PC-9 (cell line): ENCODE measurements at regions not wholly inside any gene's neighbourhood (a gene's known extent, or its start where the extent isn't known, plus 50 kb on each side); places are given as distances from the start of the nearest gene placed in this dataset.

ENCODE experiments used
- BruUV-seq: library from RNA; stranded (reverse); fragments of 400-500 nt; replicated peaks from 2 replicates; lab custom pipeline; 2021; lab: Mats Ljungman, UMichigan
- CTCF ChIA-PET: fragments of 300-600 bp; sonication (Branson Sonifier 250); formaldehyde crosslinking; loops from one replicate; lab custom pipeline; 2022; ENCODE audit warnings: antibody characterized with exemption; lab: Charles Lee
- POLR2A ChIA-PET: fragments of 300-600 bp; sonication (Branson Sonifier 250); formaldehyde crosslinking; loops from one replicate; lab custom pipeline; 2022; ENCODE audit warnings: antibody characterized with exemption; ENCODE audit not compliant: unreplicated experiment; lab: Charles Lee
- DNase-seq, 2 experiments: peaks; one replicate each; pipeline versions ENCODE4 v3.0.0 to v3.0.0-alpha.2; 2015 to 2022; ENCODE audit warnings: mixed read lengths in 1 of 2
- H2AFZ ChIP-seq: fragments of 200-600 bp; sonication (generic); 2 replicates; pipeline ENCODE4 v1.8.1; 2017; ENCODE audit warnings: antibody characterized with exemption
- H3F3A ChIP-seq: fragments of 200-600 bp; sonication (generic); 2 replicates; pipeline ENCODE4 v1.8.1; 2017; ENCODE audit warnings: antibody characterized with exemption, mild to moderate bottlenecking, low read depth; ENCODE audit not compliant: insufficient read depth
- H3K27ac ChIP-seq: fragments of 200-600 bp; sonication (generic); 2 replicates; pipeline ENCODE4 v1.6.1; 2016; ENCODE audit warnings: mixed run types
- H3K27me3 ChIP-seq: fragments of 200-600 bp; sonication (generic); 2 replicates; pipeline ENCODE4 v1.6.1; 2016; ENCODE audit warnings: low read depth, mixed run types; ENCODE audit not compliant: insufficient read depth
- H3K36me3 ChIP-seq: fragments of 200-600 bp; sonication (generic); 2 replicates; pipeline ENCODE4 v1.6.1; 2016; ENCODE audit warnings: low read depth, mixed run types
- H3K4me1 ChIP-seq: fragments of 200-600 bp; sonication (generic); replicated peaks from 2 replicates; pipeline ENCODE4 v1.6.1; 2016; ENCODE audit warnings: mixed run types; ENCODE audit not compliant: insufficient read depth
- H3K4me2 ChIP-seq: fragments of 200-600 bp; sonication (generic); 2 replicates; pipeline ENCODE4 v1.6.1; 2017; ENCODE audit warnings: mixed run types
- H3K4me3 ChIP-seq: fragments of 200-600 bp; sonication (generic); 2 replicates; pipeline ENCODE4 v1.6.1; 2016; ENCODE audit warnings: mixed run types
- H3K79me2 ChIP-seq: fragments of 200-600 bp; sonication (generic); 2 replicates; pipeline ENCODE4 v1.6.1; 2017; ENCODE audit warnings: low read depth, mixed run types
- H3K9me2 ChIP-seq: fragments of 200-600 bp; sonication (generic); 2 replicates; pipeline ENCODE4 v1.8.1; 2017; ENCODE audit warnings: mild to moderate bottlenecking; ENCODE audit not compliant: insufficient read depth
- H3K9me3 ChIP-seq: fragments of 200-600 bp; sonication (generic); 2 replicates; pipeline ENCODE4 v1.8.1; 2016; ENCODE audit warnings: low read depth; ENCODE audit not compliant: insufficient read depth
- H4K20me1 ChIP-seq: fragments of 200-600 bp; sonication (generic); 2 replicates; pipeline ENCODE4 v1.8.1; 2017; ENCODE audit not compliant: insufficient read depth
- EZH2 ChIP-seq: fragments of 200-600 bp; sonication (generic); IDR thresholded peaks from 2 replicates; pipeline ENCODE4 v1.8.0; 2017; ENCODE audit warnings: antibody characterized with exemption, low read depth
- intact Hi-C: fragments of 100-400 bp; cut with micrococcal nuclease; formaldehyde crosslinking; loops from one replicate; pipeline ENCODE4 v1.10.0; 2022; ENCODE audit not compliant: unreplicated experiment
- TF ChIP-seq, protein P1 (sequence below): fragments of 200-600 bp; sonication (generic); conservative IDR thresholded peaks from 2 replicates; pipeline ENCODE4 v1.6.1; 2017; ENCODE audit warnings: mixed run types, antibody characterized with exemption, mild to moderate bottlenecking, moderate library complexity

DNA sequence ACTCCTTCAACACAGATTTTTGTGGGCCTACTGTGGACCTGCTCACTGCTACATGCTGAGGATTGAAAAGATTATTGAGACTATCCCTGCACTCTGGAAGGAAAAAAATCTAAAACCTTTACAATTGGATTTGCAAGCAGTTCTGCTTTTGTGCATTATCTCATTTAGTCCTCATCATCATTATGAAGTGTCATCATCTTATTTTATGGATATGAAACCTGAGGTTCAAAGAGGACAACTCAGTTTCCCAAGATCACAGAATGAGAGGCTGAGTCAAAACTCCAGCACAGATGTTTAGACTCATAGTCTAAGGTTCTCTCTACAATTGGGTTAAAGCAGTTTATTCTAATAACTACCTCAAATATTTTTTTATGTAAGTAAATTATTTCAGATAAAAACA is 160.2 kb upstream of the MARCKS start:
- Histone ChIP-seq H2AFZ (no peak overlapping the region), H3K4me1 (peaks cover 51% of the 10 kb centered on the region), H3K9me2 (no peaks in the 10 kb centered on the region), H3K9me3 (no peaks in the 10 kb centered on the region), H4K20me1 (no peaks in the 10 kb centered on the region), H3K4me3 (no peak overlapping the region), H3K27me3 (no peaks in the 10 kb centered on the region), H3K79me2 (no peaks in the 10 kb centered on the region), H3F3A (peaks cover 31% of the 10 kb centered on the region), H3K4me2 (no peak overlapping the region), H3K27ac (peak overlapping the region; percentile 36; the same call in 1 of the 2 replicates), H3K36me3 (no peaks in the 10 kb centered on the region)
- POLR2A ChIA-PET: no interaction called here
- DNase-seq: no peak
- intact Hi-C loops: loop anchor here (10.0 kb wide), 2 partner anchors 52 to 282 kb away; no protein-coding TSS in a partner anchor
- BruUV-seq: no TSS peak
- TF ChIP-seq, protein P1, sequence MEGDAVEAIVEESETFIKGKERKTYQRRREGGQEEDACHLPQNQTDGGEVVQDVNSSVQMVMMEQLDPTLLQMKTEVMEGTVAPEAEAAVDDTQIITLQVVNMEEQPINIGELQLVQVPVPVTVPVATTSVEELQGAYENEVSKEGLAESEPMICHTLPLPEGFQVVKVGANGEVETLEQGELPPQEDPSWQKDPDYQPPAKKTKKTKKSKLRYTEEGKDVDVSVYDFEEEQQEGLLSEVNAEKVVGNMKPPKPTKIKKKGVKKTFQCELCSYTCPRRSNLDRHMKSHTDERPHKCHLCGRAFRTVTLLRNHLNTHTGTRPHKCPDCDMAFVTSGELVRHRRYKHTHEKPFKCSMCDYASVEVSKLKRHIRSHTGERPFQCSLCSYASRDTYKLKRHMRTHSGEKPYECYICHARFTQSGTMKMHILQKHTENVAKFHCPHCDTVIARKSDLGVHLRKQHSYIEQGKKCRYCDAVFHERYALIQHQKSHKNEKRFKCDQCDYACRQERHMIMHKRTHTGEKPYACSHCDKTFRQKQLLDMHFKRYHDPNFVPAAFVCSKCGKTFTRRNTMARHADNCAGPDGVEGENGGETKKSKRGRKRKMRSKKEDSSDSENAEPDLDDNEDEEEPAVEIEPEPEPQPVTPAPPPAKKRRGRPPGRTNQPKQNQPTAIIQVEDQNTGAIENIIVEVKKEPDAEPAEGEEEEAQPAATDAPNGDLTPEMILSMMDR: no peak
- TF ChIP-seq EZH2: no peak
- CTCF ChIA-PET: no interaction called here

DNA sequence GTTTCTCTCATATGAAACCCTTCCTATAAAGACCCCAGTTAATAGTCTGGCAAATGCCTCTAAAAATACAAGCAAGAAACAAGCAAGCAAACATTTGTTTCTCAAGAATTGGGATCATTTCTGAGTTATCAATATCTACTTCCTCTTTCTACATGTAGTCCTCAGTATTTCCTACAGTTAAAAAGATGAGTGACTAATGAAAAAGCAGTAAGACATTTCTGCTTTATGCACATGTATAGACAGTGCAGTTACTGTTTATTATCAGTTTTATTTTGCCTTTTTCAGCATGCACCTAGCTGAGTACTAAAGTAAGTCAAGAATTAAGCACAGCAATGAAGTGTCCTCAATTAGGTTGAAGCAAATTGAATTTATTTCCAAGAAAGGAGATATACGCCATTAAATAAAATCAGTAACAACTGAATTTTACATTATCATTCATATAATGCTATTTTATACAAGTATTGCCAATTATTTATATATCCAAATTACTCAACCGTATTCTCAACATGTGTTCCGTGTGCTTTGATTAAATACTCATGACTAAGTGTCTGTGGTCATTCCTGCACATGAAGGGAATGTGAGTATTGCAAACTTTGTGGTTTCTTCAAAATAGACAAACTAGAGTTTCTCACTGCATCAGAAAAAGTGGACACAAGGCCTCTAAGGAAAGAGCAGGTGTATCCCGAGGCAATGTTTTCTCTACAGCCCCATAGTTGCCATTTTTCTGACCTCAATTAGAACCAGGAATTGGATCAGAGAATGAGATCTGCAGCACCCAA is 159.3 kb upstream of the MARCKS start:
- TF ChIP-seq EZH2: no peak
- TF ChIP-seq, protein P1: no peak
- ChIA-PET POLR2A (no interaction called here), CTCF (interaction anchor here (0.6 kb wide), 1 partner anchor 575 kb away, joined by 3 read pairs; no protein-coding TSS in a partner anchor)
- Histone ChIP-seq H3F3A (peaks cover 31% of the 10 kb centered on the region), H3K4me3 (no peak overlapping the region), H2AFZ (no peak overlapping the region), H3K27ac (peak overlapping the region; percentile 36), H4K20me1 (no peaks in the 10 kb centered on the region), H3K27me3 (no peaks in the 10 kb centered on the region), H3K9me3 (no peaks in the 10 kb centered on the region), H3K36me3 (no peaks in the 10 kb centered on the region), H3K4me2 (peak overlapping the region; percentile 18; the same call in 1 of the 2 replicates), H3K4me1 (peaks cover 51% of the 10 kb centered on the region), H3K79me2 (no peaks in the 10 kb centered on the region), H3K9me2 (no peaks in the 10 kb centered on the region)
- DNase-seq: peak in 1 of 2 experiments; percentile 89
- intact Hi-C loops: loop anchor here (10.0 kb wide), 2 partner anchors 53 to 283 kb away; no protein-coding TSS in a partner anchor
- no TSS peak for BruUV-seq

DNA sequence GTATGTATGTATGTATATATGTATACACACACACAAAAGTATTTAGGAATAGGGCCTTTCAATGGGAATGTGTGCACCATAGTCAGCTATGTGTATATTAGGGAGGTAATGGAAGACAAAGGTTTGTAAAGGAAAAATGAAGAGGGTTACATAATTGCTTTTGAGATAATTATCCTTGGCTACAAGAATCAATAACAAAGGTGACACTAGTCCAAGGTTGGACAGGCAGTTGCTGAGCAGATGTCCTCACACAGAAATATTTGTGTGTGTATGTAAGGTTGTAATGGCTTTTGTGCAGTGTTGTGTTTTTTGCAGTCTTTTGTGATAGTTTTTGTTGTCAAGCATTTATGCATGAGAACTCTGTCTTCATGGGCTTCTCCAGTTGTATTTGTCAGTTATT is 157.9 kb upstream of the MARCKS start:
- H2AFZ ChIP-seq: no peak overlapping the region
- TF ChIP-seq, protein P1: no peak
- TF ChIP-seq EZH2: no peak
- no peaks in the 10 kb centered on the region for H3K9me2 ChIP-seq
- H3K27ac ChIP-seq: no peak overlapping the region
- no peak overlapping the region for H3K4me2 ChIP-seq
- H3K36me3 ChIP-seq: no peaks in the 10 kb centered on the region
- H3K4me1 ChIP-seq: peaks cover 37% of the 10 kb centered on the region
- no peaks in the 10 kb centered on the region for H3K79me2 ChIP-seq
- CTCF ChIA-PET: no interaction called here
- POLR2A ChIA-PET: no interaction called here
- peaks cover 20% of the 10 kb centered on the region for H3F3A ChIP-seq
- no peaks in the 10 kb centered on the region for H3K9me3 ChIP-seq
- intact Hi-C loops: loop anchor here (10.0 kb wide), 2 partner anchors 54 to 284 kb away; no protein-coding TSS in a partner anchor
- no TSS peak for BruUV-seq
- H3K27me3 ChIP-seq: no peaks in the 10 kb centered on the region
- H4K20me1 ChIP-seq: no peaks in the 10 kb centered on the region
- no peak for DNase-seq
- no peak overlapping the region for H3K4me3 ChIP-seq
